ENCODE measurements at regions not wholly inside any gene's neighbourhood (a gene's known extent, or its start where the extent isn't known, plus 50 kb on each side); places are given as distances from the start of the nearest gene placed in this dataset.

DNA sequence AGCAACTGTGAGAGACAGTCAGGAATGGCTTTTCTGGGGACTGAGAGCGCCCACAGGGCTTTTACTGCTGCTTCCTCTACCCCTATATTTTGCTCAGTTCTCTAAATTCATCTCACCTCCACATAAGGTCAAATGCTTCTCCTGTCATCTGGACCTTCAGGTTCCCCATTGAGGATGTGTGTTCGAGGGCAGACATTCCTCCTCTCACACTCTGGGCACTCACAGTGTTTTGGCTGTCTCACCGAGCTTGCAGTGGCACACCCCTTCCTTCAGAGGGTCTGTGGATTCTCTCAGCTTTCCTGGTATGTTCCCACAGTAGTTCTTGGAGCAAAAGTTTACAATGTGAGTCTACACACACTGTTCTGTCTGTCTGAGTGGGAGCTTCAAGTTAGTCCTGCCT, 127.8 kb upstream of the GLRA1 start:
- TF ChIP-seq POLR2A (IDR thresholded peaks at IDR 0.05; ENCODE audit: low read depth, low read length) (no peak), POLR2AphosphoS5 (IDR thresholded peaks at IDR 0.05; ENCODE audit: low read depth, low read length) (no peak), TAF1 (IDR thresholded peaks at IDR 0.05; ENCODE audit: low read depth, low read length) (no peak), POU2F2 (IDR thresholded peaks at IDR 0.05; ENCODE audit: low read depth, low read length) (no peak)
